HG02763 (cell line): ENCODE measurements at regions not wholly inside any gene's neighbourhood (a gene's known extent, or its start where the extent isn't known, plus 50 kb on each side); places are given as distances from the start of the nearest gene placed in this dataset.
"Not testable (repeated sequence)": the region's sequence is repeated elsewhere in the genome, so short reads cannot be mapped to it uniquely, and the experiment has no call there.

Experiments
- ATAC-seq: cut with Tn5 transposase; IDR thresholded peaks from one replicate; pipeline ENCODE4 v1.9.1; 2021; ENCODE audit warnings: mild to moderate bottlenecking, moderate library complexity; ENCODE audit not compliant: unreplicated experiment

DNA sequence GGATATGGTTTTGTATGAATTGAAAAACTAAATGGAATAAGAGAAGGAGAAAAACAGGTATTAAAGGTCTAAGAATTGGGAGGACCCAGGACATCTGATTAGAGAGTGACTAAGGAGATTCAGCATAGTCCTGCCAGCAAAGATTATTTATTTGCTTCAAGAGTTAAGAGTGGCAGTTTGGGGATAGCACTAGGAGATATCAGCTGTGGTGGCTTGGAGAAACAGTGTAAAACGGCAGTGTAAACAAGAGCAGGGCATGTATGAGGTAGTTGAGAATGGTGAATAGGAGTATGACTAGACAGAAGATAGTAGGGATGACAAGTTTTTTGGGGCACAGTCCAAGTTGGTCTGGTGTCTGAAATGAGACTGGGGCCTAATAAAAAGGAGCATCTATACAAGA is 730.3 kb downstream of the TRHDE start:
- not testable (repeated sequence) for ATAC-seq

DNA sequence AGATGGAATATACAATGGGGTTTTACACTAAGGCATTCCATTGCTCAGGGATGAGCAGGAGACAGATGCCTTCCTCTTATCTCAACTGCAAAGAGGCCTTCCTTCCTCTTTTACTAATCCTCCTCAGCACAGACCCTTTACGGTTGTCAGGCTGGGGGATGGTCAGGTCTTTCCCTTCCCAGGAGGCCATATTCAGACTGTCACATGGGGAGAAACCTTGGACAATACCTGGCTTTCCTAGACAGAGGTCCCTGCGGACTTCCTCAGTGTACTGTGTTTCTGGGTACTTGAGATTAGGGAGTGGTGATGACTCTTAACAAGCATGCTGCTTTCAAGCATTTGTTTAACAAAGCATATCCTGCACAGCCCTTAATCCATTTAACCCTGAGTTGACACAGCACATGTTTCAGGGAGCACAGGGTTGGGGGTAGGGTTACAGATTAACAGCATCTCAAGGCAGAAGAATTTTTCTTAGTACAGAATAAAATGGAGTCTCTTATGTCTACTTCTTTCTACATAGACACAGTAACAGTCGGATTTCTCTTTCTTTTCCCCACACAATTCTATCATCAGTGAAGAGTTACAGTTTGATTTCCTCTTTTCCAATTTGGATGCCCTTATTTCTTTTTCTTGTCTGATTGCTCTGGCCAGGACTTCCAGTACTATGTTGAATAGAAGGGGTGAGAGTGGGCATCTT is 737.1 kb downstream of the TRHDE start:
- ATAC-seq, result not testable (repeated sequence)

DNA sequence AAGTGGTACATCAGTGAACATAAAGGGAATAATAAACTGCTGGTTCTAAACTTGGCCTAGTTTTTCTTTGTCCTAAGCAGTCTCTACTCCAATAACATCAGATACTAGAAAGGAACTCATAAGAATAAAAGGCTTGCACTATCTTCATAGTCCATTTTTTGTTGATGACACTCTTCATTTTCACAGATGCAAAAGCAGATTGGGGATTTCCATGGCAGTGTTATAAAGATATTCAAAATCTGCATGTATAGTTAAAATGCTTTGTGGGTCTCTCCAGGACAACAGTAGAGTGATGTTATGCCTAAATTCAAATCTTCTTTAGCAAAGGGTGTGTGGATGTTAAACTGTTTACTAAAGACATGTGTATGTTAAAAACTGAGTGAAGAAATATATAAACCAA is 745.8 kb downstream of the TRHDE start:
- ATAC-seq, result no peak

DNA sequence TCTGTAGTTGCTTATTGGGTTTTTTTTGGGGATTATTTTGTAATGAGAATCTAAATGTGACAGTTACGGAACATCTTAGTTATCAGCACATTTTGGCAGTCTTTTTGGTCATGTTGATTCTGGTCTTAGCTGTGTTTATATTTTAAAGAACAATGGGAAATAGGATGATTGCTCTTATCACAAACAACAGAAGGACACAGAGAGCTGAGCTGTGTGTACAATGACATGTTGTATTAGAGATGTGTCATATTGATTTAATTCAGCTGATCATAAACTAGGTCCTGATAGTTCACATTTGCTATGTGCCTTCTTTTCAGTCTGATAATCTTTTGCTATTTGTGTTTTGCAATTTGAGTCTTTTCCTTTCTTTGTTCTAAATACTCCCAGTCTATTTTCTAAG is 781.7 kb downstream of the TRHDE start:
- ATAC-seq, result no peak

DNA sequence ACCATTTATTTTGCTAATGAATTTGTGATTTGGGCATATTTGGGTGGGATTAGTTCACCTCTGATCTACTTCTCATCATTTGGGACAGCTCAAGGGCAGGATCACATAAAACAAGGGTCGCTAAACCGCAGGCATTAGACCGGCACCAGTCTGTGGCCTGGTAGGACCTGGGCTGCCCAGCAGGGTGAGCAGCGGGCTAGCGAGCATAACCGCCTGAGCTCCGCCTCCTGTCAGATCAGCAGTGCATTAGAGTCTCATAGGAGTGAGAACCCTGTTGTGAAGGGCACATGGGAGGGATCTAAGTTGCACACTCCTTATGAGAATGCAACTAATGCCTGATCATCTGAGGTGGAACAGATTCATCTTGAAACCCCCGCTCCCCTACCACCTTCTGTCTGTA is 785.3 kb downstream of the TRHDE start:
- no peak for ATAC-seq

DNA sequence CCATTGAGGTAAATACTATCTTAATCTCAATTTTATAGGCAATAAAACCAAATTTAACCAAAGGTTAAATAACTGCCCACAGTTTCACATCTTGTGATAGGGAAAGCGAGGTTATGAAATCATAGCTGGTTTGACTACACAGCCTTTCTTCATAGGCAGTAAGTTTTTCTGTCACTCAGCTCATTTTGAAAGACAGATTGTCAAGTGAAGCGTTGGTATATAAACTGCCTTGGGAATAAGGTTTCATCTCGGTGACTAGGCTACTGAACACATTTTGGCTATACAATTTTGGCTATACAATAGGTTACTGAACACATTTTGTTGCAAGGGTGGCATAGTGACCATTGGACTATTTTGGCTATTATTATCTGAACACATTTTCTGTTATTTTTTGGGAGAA is 793.7 kb downstream of the TRHDE start:
- ATAC-seq, result no peak

DNA sequence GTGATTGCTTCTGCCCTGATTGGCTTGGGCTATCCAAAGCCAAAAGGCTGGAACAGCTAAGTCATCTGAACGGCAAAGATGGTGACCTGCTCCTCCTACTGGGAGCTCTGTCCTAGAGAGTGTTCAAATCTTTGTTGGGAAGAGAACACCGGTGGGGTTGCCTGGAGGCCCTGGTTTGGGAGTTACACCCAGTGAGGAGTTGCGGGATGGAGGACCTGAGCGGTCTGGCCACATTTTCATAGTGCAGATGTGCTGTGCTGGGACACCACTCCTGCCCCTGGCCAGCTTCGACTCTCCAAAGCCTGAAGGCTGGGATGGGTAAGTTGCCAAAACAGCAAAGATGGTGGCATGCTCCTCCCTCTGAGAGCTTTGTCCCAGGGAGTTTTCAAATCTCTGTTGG is 795.4 kb downstream of the TRHDE start:
- ATAC-seq, result no peak

DNA sequence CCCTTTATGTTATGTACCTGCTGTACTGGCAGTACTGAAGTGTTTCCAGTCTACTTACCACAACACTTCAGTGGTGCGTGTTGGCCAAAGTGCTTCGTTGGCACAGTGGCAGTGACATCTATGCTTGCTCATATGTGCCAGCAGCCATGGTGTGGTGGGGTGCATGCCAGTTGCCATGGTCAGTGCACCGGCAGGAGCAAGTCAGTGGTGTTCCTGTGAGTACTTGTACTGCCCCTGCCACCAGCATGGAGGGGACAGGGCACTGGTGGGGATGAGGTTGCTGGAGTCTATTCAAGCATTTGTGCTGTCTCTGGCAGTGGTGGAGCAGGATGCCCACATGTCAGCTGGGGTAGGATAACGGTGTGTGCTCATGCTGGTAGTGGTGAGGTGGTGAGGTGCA is 800.0 kb downstream of the TRHDE start:
- no peak for ATAC-seq

DNA sequence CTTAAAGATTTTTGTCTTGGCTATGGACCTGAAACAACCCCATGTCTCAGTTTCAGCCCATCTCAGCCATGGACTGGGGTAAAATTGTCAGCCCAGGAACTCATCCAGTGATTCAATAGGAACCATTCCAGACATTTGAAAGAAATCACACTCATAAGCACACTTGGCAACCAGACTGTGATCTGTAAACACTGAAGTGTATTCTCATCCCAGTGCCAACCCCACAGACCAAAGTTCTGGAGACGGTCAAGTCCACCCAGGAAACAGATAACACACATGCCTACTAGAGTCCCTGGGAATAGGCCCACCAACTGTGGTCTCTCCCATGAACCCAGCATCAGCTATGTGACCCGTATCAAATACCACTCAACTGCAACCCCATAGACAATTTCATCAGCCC is 804.6 kb downstream of the TRHDE start:
- ATAC-seq, result no peak

DNA sequence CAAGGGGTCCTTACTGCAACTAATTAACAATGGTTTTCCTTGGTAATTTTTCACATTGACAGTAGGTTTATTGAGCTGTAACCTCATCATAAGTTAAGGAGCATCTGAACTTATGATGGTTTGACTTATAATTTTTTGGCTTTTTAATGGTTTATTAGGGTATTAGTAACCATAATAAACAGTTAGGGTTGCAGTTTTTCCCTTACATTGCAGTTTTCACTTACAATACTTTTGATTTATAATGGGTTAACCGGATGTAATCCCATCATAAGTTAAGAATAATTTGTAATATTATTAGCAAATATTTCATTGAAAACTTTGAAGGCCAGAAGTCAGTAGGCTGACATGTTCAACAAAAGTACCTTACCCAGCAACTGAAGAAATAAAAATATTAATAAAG is 811.6 kb downstream of the TRHDE start:
- no peak for ATAC-seq

DNA sequence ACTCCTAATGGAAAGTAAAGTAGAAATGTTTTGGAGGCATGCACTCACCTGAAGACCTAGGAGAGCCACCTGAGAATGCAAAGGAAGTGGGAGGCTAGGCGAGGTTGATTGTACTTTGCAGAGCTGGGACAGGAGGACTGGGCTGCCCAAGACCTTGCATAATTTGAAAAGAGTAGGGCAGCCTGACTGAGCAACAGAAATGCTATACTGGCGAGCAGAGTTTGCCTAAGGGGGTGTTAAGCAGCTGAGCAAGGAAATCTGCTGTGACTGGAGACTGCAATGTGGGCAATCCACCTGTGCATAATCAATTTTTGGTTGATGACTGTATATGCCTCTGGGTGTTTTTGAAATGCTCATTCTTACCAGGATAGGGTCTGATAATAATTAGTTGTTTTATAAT is 834.1 kb downstream of the TRHDE start:
- ATAC-seq, result no peak

DNA sequence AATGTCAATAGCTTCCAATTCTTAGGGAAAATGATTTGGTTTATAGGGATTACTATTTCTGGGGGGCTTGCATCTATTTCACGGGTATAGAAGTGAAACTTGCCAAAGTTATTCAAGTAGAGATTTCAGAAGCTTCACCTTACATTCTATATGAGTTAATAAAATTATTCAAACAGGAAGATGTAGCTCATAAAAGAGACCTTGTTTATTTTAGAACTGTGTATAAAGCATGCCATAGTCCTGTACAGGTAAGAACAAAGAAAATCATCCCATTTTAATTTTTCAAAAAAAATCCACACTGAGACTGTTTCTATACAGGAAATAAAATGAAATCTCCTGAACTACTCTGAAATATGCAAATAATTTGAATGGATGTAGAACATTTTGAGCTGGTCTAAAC is 834.7 kb downstream of the TRHDE start:
- ATAC-seq, result no peak

DNA sequence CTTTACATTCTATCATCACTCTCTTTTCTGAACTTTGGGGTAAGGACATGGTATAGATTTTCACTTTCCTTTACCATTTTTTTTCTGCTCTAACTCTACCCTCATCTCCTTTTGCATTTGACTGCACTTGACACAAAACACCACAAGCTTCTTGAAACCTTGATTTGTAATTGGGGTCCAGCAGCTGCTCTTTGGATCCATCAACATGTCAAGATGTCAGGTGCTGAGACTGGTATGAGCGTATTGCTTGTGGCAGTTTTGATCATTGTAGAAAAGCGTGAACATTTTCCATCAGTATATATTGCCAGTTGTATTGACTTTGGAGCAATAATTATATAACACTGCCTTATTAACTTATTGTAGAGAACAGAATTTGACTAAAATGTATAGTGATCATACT is 838.6 kb downstream of the TRHDE start:
- ATAC-seq, result no peak

DNA sequence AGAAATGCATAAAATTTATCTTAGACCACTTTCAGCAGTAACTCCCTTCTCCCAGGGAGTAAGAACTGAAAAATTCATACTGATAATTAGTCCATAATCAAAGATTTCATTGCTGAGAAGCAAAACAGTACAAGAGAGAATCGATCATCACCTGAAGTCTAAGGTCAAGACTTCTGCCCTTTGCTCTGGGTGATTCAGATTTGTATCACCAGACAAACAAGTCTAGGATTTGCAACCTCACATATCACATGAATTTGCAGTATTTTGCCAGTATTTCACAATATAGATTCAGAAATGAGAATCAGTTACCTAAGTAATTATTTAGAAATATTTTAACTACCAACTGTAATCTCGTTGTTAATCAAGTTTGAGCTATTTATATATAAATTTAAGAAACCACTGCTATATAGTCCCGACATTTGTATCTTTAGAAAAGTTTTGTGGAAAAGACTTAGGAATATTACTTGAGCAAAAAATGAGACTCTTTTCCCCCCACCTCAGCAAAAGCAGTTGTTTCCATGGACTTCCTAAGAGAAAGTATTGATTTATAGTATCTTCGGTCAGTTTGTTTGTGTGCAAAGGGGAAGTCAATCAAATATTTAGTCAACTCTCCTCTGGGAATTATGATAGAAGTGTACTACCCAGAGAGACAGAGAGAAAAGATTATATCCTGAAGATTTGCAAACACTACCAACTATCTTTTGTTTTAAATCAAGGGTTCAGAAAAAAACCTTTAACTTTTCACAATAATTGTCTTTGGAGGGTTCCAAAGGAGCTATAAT is 840.1 kb downstream of the TRHDE start:
- no peak for ATAC-seq

DNA sequence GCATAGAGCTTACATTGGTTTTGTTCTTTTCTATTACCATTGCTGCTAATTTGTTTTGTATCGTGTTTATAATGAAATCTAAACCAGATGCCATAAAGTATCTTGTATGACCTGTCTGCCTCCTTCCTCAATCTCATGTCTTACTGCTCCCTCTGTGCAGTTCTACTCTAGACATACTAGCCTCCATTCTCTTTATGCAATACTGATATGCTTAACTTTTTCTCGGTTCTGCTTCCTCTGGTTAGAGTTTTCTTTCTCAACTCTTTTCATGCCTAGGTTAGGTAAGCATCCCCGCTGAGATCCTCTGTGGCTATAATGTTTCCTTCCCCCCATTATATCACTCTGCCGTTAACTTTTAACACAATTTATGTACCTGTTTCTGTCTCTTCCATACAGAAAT is 852.3 kb downstream of the TRHDE start:
- ATAC-seq, result no peak

DNA sequence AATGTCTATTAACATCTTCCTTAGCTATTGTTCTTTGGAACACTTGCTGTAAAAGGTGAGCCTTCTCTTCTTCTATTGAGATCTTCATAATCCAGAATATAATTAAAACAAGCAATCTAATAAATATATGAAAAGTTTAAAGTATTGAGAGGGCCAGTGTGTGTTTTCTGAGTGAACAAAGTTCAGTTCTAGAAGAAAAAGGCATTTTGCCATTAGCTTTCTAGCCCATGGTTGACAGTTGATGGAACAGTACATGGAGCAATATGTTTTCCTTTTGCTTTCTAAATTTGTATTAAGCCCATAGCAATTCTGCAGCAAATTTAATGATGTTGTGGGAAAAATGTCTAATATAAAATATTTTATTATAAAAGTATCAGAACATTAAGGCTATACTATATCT is 853.0 kb downstream of the TRHDE start:
- no peak for ATAC-seq

DNA sequence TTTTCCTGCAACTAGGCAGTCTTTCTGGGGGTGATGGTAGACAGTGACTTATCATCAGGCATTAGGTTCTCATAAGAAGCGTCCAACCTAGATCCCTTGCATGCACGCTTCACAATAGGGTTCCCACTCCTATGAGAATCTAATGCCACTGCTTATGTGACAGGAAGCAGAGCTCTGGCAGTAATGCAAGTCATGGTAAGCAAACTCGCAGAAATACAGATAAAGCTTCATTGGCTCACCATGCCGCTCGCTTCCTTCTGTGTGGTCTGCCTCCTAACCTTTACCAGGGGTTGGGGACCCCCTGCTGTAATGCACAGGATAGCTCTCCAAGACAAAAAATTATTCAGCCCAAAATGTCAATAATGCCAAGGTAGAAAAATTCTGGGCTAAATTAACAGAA is 864.2 kb downstream of the TRHDE start:
- ATAC-seq, result no peak

DNA sequence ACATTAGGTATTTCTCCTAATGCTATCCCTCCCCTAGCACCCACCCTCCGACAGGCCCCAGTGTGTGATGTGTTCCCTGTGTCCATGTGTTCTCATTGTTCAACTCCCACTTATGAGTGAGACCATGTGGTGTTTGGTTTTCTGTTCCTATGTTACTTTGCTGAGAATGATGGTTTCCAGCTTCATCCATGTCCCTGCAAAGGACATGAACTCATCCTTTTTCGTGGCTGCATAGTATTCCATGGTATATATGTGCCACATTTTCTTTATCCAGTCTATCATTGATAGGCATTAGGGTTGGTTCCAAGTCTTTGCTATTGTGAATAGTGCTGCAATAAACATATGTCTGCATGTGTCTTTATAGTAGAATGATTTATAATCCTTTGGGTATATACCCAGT is 867.5 kb downstream of the TRHDE start:
- not testable (repeated sequence) for ATAC-seq

DNA sequence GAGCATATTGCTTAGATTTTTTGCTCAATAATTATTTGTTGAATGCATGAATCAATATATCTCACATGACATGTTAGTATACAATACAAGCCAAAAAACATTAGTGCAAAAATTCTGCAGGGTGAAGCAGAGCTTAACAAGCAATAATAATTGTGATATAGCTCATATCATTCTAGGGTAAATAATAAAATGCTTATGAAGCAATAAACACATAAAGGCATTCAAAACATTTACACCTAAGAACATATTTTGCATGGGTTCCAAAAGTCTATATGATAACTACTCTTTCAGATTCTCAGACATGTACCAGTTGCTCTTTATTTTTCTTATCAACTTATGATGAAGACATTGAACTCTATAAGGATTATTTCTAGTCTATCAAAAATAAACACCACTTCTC is 886.2 kb downstream of the TRHDE start:
- no peak for ATAC-seq

DNA sequence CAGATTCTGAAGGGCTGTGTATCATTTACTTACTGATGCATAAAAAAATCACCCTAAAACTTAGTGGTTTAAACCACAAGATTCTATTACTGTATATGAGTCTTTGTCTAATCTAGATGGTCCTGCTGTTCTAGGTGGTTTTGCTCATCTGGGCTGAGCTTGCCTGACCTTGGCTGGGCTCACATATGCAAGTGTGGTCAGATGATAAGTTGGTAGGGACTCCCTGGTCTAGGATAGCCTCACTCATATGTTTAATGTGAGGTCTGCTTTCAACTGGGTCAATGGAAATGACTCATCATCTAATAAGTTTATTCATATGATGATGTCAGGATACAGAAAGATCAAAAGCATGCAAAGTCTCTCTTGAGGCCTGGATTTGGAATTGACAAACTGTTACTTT is 887.8 kb downstream of the TRHDE start:
- no peak for ATAC-seq

DNA sequence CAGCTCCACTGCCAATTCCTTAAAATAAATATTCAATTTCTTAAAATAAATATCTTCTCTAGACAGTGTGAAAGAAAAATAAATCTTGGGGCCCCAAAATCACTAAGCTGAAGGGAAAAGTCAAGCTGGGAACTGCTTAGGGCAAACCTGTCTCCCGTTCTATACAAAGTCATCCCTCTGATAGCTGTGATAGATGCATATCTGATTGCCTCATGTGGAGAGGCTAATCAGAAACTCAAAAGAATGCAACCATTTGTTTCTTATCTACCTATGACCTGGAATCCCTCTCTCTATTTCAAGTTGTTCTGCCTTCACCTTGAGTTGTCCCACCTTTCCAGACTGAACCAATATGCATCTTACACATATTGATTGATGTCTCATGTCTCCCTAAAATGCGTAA is 889.8 kb downstream of the TRHDE start:
- no peak for ATAC-seq

DNA sequence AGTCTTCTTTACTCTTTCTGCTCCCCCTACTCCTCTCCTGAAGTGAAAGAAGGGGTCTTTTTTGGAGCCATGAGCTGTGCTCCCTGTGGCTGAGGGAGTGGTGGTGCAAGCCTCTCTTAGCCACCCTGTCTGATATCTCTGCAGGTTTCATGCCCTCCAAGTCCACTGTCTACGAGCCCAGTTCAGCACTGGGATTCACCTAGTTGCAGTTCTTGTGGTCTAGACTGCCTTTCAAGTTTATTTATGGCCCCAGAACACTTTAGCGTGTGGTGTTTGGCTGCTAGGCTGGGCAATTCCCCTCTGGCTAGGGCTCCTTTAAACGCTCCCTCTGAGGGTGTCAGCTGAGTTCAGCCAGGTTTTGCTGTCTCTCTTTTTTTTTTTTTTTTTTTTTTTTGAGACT is 908.6 kb downstream of the TRHDE start:
- no peak for ATAC-seq

DNA sequence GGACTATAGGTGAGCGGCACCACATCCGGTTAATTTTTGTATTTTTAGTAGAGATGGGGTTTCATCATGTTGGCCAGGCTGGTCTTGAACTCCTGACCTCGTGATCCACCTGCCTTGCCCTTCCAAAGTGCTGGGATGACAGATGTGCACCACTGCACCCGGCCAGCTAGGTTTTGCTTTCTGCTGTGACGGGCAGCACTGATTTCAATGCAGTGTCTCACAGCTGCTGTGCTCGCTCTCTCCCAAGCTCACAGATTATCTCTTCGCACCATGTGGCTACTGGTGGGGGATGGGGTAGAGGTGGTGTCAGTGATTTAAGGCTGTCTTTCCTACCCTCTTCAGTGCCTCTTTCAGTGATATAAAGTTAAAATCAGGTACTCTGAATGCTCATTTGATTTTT is 909.1 kb downstream of the TRHDE start:
- no peak for ATAC-seq
